ENCODE measurements at regions not wholly inside any gene's neighbourhood (a gene's known extent, or its start where the extent isn't known, plus 50 kb on each side); places are given as distances from the start of the nearest gene placed in this dataset.

- ATAC-seq, result peak in 1 of 4 donors; percentile 30
- no peaks in the 10 kb centered on the region for H3K9me3 ChIP-seq
- H3K27ac ChIP-seq, result no peak overlapping the region
- no CpG with 5 or more reads among the region's 3 CpGs for WGBS (ENCODE audit: insufficient coverage, low coverage, low lambda C conversion rate, missing lambda C conversion rate)
- no peak overlapping the region for H3K4me3 ChIP-seq
- H3K36me3 ChIP-seq, result no peaks in the 10 kb centered on the region
- intact Hi-C loops (cut with DNase I), result no loop called here
- no peak for TF ChIP-seq CTCF (IDR thresholded peaks at IDR 0.05)
- TF ChIP-seq POLR2A (IDR thresholded peaks at IDR 0.05), result no peak
- DNase-seq, result no peak
- no peaks in the 10 kb centered on the region for H3K4me1 ChIP-seq
- H3K27me3 ChIP-seq, result no peaks in the 10 kb centered on the region
These were observed 592.5 kb upstream of the CA10 start for GRCh38 chr17:52751051-52751450.

- H3K4me3 ChIP-seq, result no peak overlapping the region
- H3K36me3 ChIP-seq, result no peaks in the 10 kb centered on the region
- WGBS (ENCODE audit: insufficient coverage, low coverage, low lambda C conversion rate, missing lambda C conversion rate), result 17% methylated on average over 3 of the region's 3 CpGs
- ATAC-seq, result peak in 2 of 4 donors; percentile 30 to 55
- no peaks in the 10 kb centered on the region for H3K9me3 ChIP-seq
- H3K27ac ChIP-seq, result no peak overlapping the region
- H3K27me3 ChIP-seq, result no peaks in the 10 kb centered on the region
- no peak for TF ChIP-seq POLR2A (IDR thresholded peaks at IDR 0.05)
- no peak for TF ChIP-seq CTCF (IDR thresholded peaks at IDR 0.05)
- intact Hi-C loops (cut with DNase I), result no loop called here
- H3K4me1 ChIP-seq, result peaks cover 0 to 7% (median 0%) of the 10 kb centered on the region in 4 donors
- no peak for DNase-seq
These were observed 585.7 kb upstream of the CA10 start for GRCh38 chr17:52744179-52744578.

- H3K36me3 ChIP-seq, result no peaks in the 10 kb centered on the region
- TF ChIP-seq CTCF (IDR thresholded peaks at IDR 0.05) (no peak), POLR2A (IDR thresholded peaks at IDR 0.05) (no peak)
- WGBS (ENCODE audit: insufficient coverage, low coverage, low lambda C conversion rate, missing lambda C conversion rate), result 70% methylated on average over 2 of the region's 2 CpGs
- H3K9me3 ChIP-seq, result no peaks in the 10 kb centered on the region
- intact Hi-C loops (cut with DNase I), result no loop called here
- ATAC-seq, result no peak
- H3K27ac ChIP-seq, result no peak overlapping the region
- H3K27me3 ChIP-seq, result no peaks in the 10 kb centered on the region
- H3K4me3 ChIP-seq, result no peak overlapping the region
- H3K4me1 ChIP-seq, result peaks cover 0 to 7% (median 0%) of the 10 kb centered on the region in 4 donors
- no peak for DNase-seq
These were observed 581.5 kb upstream of the CA10 start for GRCh38 chr17:52740006-52740405.

GRCh38 chr17:52738791-52739190 is 580.3 kb upstream of the CA10 start:
- intact Hi-C loops (cut with DNase I), result no loop called here
- H3K4me3 ChIP-seq, result no peak overlapping the region
- TF ChIP-seq POLR2A (IDR thresholded peaks at IDR 0.05), result no peak
- TF ChIP-seq CTCF (IDR thresholded peaks at IDR 0.05), result no peak
- WGBS (ENCODE audit: insufficient coverage, low coverage, low lambda C conversion rate, missing lambda C conversion rate), result 50% methylated on average over 1 of the region's 1 CpG
- no peaks in the 10 kb centered on the region for H3K27me3 ChIP-seq
- no peak overlapping the region for H3K27ac ChIP-seq
- DNase-seq (no peak), ATAC-seq (no peak)
- no peaks in the 10 kb centered on the region for H3K36me3 ChIP-seq
- H3K9me3 ChIP-seq, result no peaks in the 10 kb centered on the region
- H3K4me1 ChIP-seq, result no peaks in the 10 kb centered on the region

- DNase-seq, result no peak
- intact Hi-C loops (cut with DNase I), result no loop called here
- H3K27me3 ChIP-seq, result no peaks in the 10 kb centered on the region
- no peaks in the 10 kb centered on the region for H3K9me3 ChIP-seq
- no peak overlapping the region for H3K27ac ChIP-seq
- ATAC-seq, result no peak
- no peaks in the 10 kb centered on the region for H3K36me3 ChIP-seq
- no peak overlapping the region for H3K4me3 ChIP-seq
- TF ChIP-seq CTCF (IDR thresholded peaks at IDR 0.05), result no peak
- H3K4me1 ChIP-seq, result no peaks in the 10 kb centered on the region
- WGBS (ENCODE audit: insufficient coverage, low coverage, low lambda C conversion rate, missing lambda C conversion rate), result 43% methylated on average over 3 of the region's 3 CpGs
These were observed 578.6 kb upstream of the CA10 start for GRCh38 chr17:52737071-52737470.
